ENCODE measurements at regions not wholly inside any gene's neighbourhood (a gene's known extent, or its start where the extent isn't known, plus 50 kb on each side); places are given as distances from the start of the nearest gene placed in this dataset.
"Not testable (repeated sequence)": the region's sequence is repeated elsewhere in the genome, so short reads cannot be mapped to it uniquely, and the experiment has no call there.

GRCh38 chr16:64265756-64266155 lies 856.1 kb downstream of the CDH11 start:
- no peaks in the 10 kb centered on the region for H3K27me3 ChIP-seq (ENCODE audit: control insufficient read depth, insufficient read depth, low read length)
- H3K4me1 ChIP-seq (ENCODE audit: control insufficient read depth, insufficient read depth, low read length) = no peaks in the 10 kb centered on the region
- no peak for ATAC-seq
- in situ Hi-C loops (cut with HindIII; ENCODE audit: low pct_unique_long_range_greater_than_20kb, low sequenced_read_pairs) = no loop called here
- POLR2A ChIA-PET = no interaction called here
- intact Hi-C loops (cut with micrococcal nuclease; ENCODE audit: unreplicated experiment) = no loop called here
- DNase-seq (ENCODE audit: low read depth, low spot score) = no peak
- H3K9me3 ChIP-seq (ENCODE audit: control insufficient read depth, insufficient read depth, low read depth, low read length) = no peaks in the 10 kb centered on the region
- no peak overlapping the region for H3K4me3 ChIP-seq (ENCODE audit: low read depth in 2 of 2, low read length in 2 of 2)
- CTCF ChIA-PET = no interaction called here
- no TSS peak for BruUV-seq (replicated peaks)
- no peaks in the 10 kb centered on the region for H3K36me3 ChIP-seq (ENCODE audit: control insufficient read depth, insufficient read depth, low read length)
- TF ChIP-seq CTCF (IDR thresholded peaks at IDR 0.05) (no peak), TCF7L2 (IDR thresholded peaks at IDR 0.05; ENCODE audit: low read depth, low read length) (no peak), REST (IDR thresholded peaks at IDR 0.05; ENCODE audit: insufficient read depth in 1 of 2, low read depth in 2 of 2, low read length in 1 of 2) (no peak), SIN3A (IDR thresholded peaks at IDR 0.05; ENCODE audit: borderline replicate concordance, insufficient read depth, low read depth, low read length) (no peak), POLR2AphosphoS5 (IDR thresholded peaks at IDR 0.05; ENCODE audit: low read depth, low read length) (no peak)
- H3K27ac ChIP-seq (ENCODE audit: low read length) = no peak overlapping the region

GRCh38 chr16:64260631-64261401 lies 861.0 kb downstream of the CDH11 start:
- DNase-seq (ENCODE audit: low read depth, low spot score); in situ Hi-C loops (cut with HindIII; ENCODE audit: low pct_unique_long_range_greater_than_20kb, low sequenced_read_pairs); ATAC-seq; BruUV-seq (replicated peaks); H3K27ac ChIP-seq (ENCODE audit: low read length); H3K9me3 ChIP-seq (ENCODE audit: control insufficient read depth, insufficient read depth, low read depth, low read length); H3K36me3 ChIP-seq (ENCODE audit: control insufficient read depth, insufficient read depth, low read length); intact Hi-C loops (cut with micrococcal nuclease; ENCODE audit: unreplicated experiment); CTCF ChIA-PET; POLR2A ChIA-PET; H3K4me3 ChIP-seq (ENCODE audit: low read depth in 2 of 2, low read length in 2 of 2); H3K4me1 ChIP-seq (ENCODE audit: control insufficient read depth, insufficient read depth, low read length); H3K27me3 ChIP-seq (ENCODE audit: control insufficient read depth, insufficient read depth, low read length): not testable (repeated sequence)
